HCT116 (cell line): ENCODE measurements at regions not wholly inside any gene's neighbourhood (a gene's known extent, or its start where the extent isn't known, plus 50 kb on each side); places are given as distances from the start of the nearest gene placed in this dataset.

Experiments
- ATAC-seq: fragments of 200-7000 bp; cut with Tn5 transposase; 2 replicates; pipeline ENCODE4 v1.9.1; 2020; ENCODE audit warnings: mild to moderate bottlenecking, moderate library complexity
- BruUV-seq: library from RNA; stranded (reverse); fragments of 400-500 nt; replicated peaks from 2 replicates; lab custom pipeline; 2021; lab: Mats Ljungman, UMichigan
- CTCF ChIA-PET: fragments of 300-600 bp; sonication (Branson Sonifier 250); formaldehyde crosslinking; loops from one replicate; lab custom pipeline; 2021; ENCODE audit warnings: antibody characterized with exemption; lab: Charles Lee
- POLR2A ChIA-PET: fragments of 300-600, 350-600 bp; sonication (Branson Sonifier 250); formaldehyde crosslinking; loops from one replicate; lab custom pipeline; 2021; ENCODE audit warnings: antibody characterized with exemption; lab: Charles Lee
- RAD21 ChIA-PET, 2 experiments: fragments of 300-600 bp; sonication (Branson Sonifier 250); formaldehyde crosslinking; loops; one replicate each; lab custom pipeline; 2023; ENCODE audit warnings: low total read pairs in 2 of 2; ENCODE audit not compliant: uncharacterized antibody in 2 of 2, unreplicated experiment in 2 of 2, low non-redundant PET in 1 of 2; lab: Charles Lee
- DNase-seq: peaks from one replicate; pipeline ENCODE4 v3.0.0-alpha.2; 2010; ENCODE audit warnings: low read depth, low spot score
- H2AFZ ChIP-seq: fragments of 200-600 bp; shearing (Covaris generic), sonication (generic); 2 replicates; pipeline ENCODE4 v1.6.1; 2017; ENCODE audit warnings: low read depth, mixed run types, mixed read lengths, antibody characterized with exemption, low read length; ENCODE audit not compliant: poor library complexity, severe bottlenecking
- H3K27ac ChIP-seq: 2 replicates; pipeline ENCODE4 v1.5.1; 2012; ENCODE audit warnings: low read depth, low read length
- H3K27me3 ChIP-seq: fragments of 200-600 bp; sonication (generic); 2 replicates; pipeline ENCODE4 v1.6.1; 2016; ENCODE audit warnings: mixed run types, low read length, mixed read lengths; ENCODE audit not compliant: insufficient read depth
- H3K36me3 ChIP-seq, 2 experiments: fragments of 200-500 bp in 1 of 2; fragments of 200-600 bp in 1 of 2; sonication (Bioruptor generic) in 1 of 2; sonication (generic) in 1 of 2; 2 replicates each; pipeline versions ENCODE4 v1.5.1 to v1.6.1; 2014 to 2016; ENCODE audit warnings: low read length in 2 of 2, inconsistent platforms in 1 of 2, mixed read lengths in 1 of 2, mixed run types in 1 of 2; ENCODE audit not compliant: insufficient read depth in 2 of 2, control insufficient read depth in 1 of 2
- H3K4me1 ChIP-seq, 2 experiments: fragments of 200-600 bp in 1 of 2; sonication (generic) in 1 of 2; 2 replicates each; pipeline versions ENCODE4 v1.5.1 to v1.6.1; 2012 to 2017; ENCODE audit warnings: low read length in 2 of 2, inconsistent platforms in 1 of 2, mild to moderate bottlenecking in 1 of 2, mixed read lengths in 1 of 2, mixed run types in 1 of 2, moderate library complexity in 1 of 2; ENCODE audit not compliant: insufficient read depth in 2 of 2, control insufficient read depth in 1 of 2
- H3K4me2 ChIP-seq: fragments of 200-600 bp; sonication (generic); 2 replicates; pipeline ENCODE4 v1.6.1; 2017; ENCODE audit warnings: mixed run types, low read length, mixed read lengths
- H3K4me3 ChIP-seq, 2 experiments: fragments of 200-600 bp in 1 of 2; sonication (generic) in 1 of 2; replicated peaks in 1 of 2; 2 replicates each; pipeline ENCODE4 v1.5.1; 2011 to 2016; ENCODE audit warnings: low read length in 2 of 2, control low read depth in 1 of 2, low read depth in 1 of 2, mild to moderate bottlenecking in 1 of 2, mixed read lengths in 1 of 2, mixed run types in 1 of 2
- H3K79me2 ChIP-seq: fragments of 200-600 bp; sonication (generic); 2 replicates; pipeline ENCODE4 v1.6.1; 2017; ENCODE audit warnings: mild to moderate bottlenecking, mixed run types, low read length, moderate library complexity, mixed read lengths; ENCODE audit not compliant: insufficient read depth
- H3K9ac ChIP-seq: fragments of 200-600 bp; sonication (generic); 2 replicates; pipeline ENCODE4 v1.6.1; 2016; ENCODE audit warnings: low read length, mixed read lengths
- H3K9me2 ChIP-seq: fragments of 200-600 bp; sonication (generic), shearing (Covaris generic); 2 replicates; pipeline ENCODE4 v1.6.1; 2017; ENCODE audit warnings: mixed run types, mild to moderate bottlenecking, moderate library complexity; ENCODE audit not compliant: insufficient read depth
- H3K9me3 ChIP-seq, 2 experiments: fragments of 200-500 bp in 1 of 2; fragments of 200-600 bp in 1 of 2; sonication (Bioruptor generic) in 1 of 2; sonication (generic) in 1 of 2; 2 replicates each; pipeline ENCODE4 v1.6.1; 2014 to 2017; ENCODE audit warnings: low read length in 2 of 2, mixed read lengths in 2 of 2, inconsistent platforms in 1 of 2, low read depth in 1 of 2, mild to moderate bottlenecking in 1 of 2, mixed run types in 1 of 2, moderate library complexity in 1 of 2; ENCODE audit not compliant: control insufficient read depth in 1 of 2, insufficient read depth in 1 of 2
- H4K20me1 ChIP-seq: fragments of 200-600 bp; sonication (generic), shearing (Covaris generic); 2 replicates; pipeline ENCODE4 v1.6.1; 2017; ENCODE audit warnings: mixed run types, mild to moderate bottlenecking, moderate library complexity; ENCODE audit not compliant: insufficient read depth
- ATF3 ChIP-seq: IDR thresholded peaks from 2 replicates; pipeline ENCODE4 v1.6.1; 2012
- CBX3 ChIP-seq: IDR thresholded peaks from 2 replicates; pipeline ENCODE4 v1.6.1; 2012; ENCODE audit warnings: low read depth
- CEBPB ChIP-seq: IDR thresholded peaks from 2 replicates; pipeline ENCODE4 v1.6.1; 2012; ENCODE audit warnings: low read depth
- CTCF ChIP-seq, 3 experiments: fragments of 200-600 bp in 1 of 3; sonication (generic) in 1 of 3; IDR thresholded peaks in 2 of 3; conservative IDR thresholded peaks in 1 of 3; 2 replicates each; pipeline ENCODE4 v1.5.1; 2012 to 2017; ENCODE audit warnings: low read depth in 2 of 3, low read length in 2 of 3, antibody characterized with exemption in 1 of 3, borderline replicate concordance in 1 of 3, control low read depth in 1 of 3, mild to moderate bottlenecking in 1 of 3, mixed read lengths in 1 of 3, mixed run types in 1 of 3, moderate library complexity in 1 of 3; ENCODE audit not compliant: insufficient read depth in 1 of 3
- ELF1 ChIP-seq: IDR thresholded peaks from 2 replicates; pipeline ENCODE4 v1.6.1; 2012; ENCODE audit warnings: low read depth, borderline replicate concordance
- EZH2phosphoT487 ChIP-seq: fragments of 200-600 bp; IDR thresholded peaks from 2 replicates; pipeline ENCODE4 v1.6.1; 2018; ENCODE audit warnings: antibody characterized with exemption, borderline replicate concordance
- FOSL1 ChIP-seq: IDR thresholded peaks from 2 replicates; pipeline ENCODE4 v1.6.1; 2012; ENCODE audit warnings: low read depth
- MAX ChIP-seq: IDR thresholded peaks from 2 replicates; pipeline ENCODE4 v1.6.1; 2012
- POLR2A ChIP-seq: IDR thresholded peaks from 2 replicates; pipeline ENCODE4 v1.7.0; 2011; ENCODE audit warnings: borderline replicate concordance; ENCODE audit not compliant: insufficient read depth, insufficient read length; ENCODE audit errors: extremely low read depth
- RAD21 ChIP-seq: IDR thresholded peaks from 2 replicates; pipeline ENCODE4 v1.6.1; 2012; ENCODE audit warnings: low read depth, mild to moderate bottlenecking
- SIN3A ChIP-seq: IDR thresholded peaks from 2 replicates; pipeline ENCODE4 v1.6.1; 2012; ENCODE audit warnings: low read depth
- SRF ChIP-seq: IDR thresholded peaks from 2 replicates; pipeline ENCODE4 v1.6.1; 2012; ENCODE audit warnings: low read depth
- YY1 ChIP-seq: IDR thresholded peaks from 2 replicates; pipeline ENCODE4 v1.6.1; 2011; ENCODE audit warnings: low read length, low read depth, moderate library complexity, mild to moderate bottlenecking; ENCODE audit not compliant: insufficient replicate concordance; ENCODE audit errors: extremely low read depth
- ZBTB33 ChIP-seq: IDR thresholded peaks from 2 replicates; pipeline ENCODE4 v1.6.1; 2011; ENCODE audit warnings: mild to moderate bottlenecking, low read length, moderate library complexity; ENCODE audit not compliant: insufficient replicate concordance; ENCODE audit errors: extremely low read depth
- ZNF274 ChIP-seq: fragments of 200-500 bp; sonication (Bioruptor generic); IDR thresholded peaks from 2 replicates; pipeline ENCODE4 v1.6.1; 2014; ENCODE audit warnings: mild to moderate bottlenecking, low read depth, low read length, inconsistent platforms
- intact Hi-C: fragments of 100-400 bp; cut with micrococcal nuclease; formaldehyde crosslinking; loops from 2 replicates; pipeline ENCODE4 v1.10.0; 2022

GRCh38 chr2:144041612-144042011 is 478.3 kb downstream of the ZEB2 start:
- no peak overlapping the region for H3K4me2 ChIP-seq
- ATAC-seq (no peak), DNase-seq (no peak)
- BruUV-seq, result no TSS peak
- H3K9me3 ChIP-seq, result no peaks in the 10 kb centered on the region
- POLR2A ChIA-PET, result no interaction called here
- CTCF ChIA-PET, result no interaction called here
- no peaks in the 10 kb centered on the region for H3K36me3 ChIP-seq
- H3K79me2 ChIP-seq, result no peaks in the 10 kb centered on the region
- no peaks in the 10 kb centered on the region for H4K20me1 ChIP-seq
- no peak overlapping the region for H2AFZ ChIP-seq
- H3K27me3 ChIP-seq, result no peaks in the 10 kb centered on the region
- RAD21 ChIA-PET, result no interaction called here
- no peaks in the 10 kb centered on the region for H3K9me2 ChIP-seq
- H3K9ac ChIP-seq, result no peak overlapping the region
- H3K27ac ChIP-seq, result no peak overlapping the region
- intact Hi-C loops, result no loop called here
- no peak overlapping the region for H3K4me3 ChIP-seq
- no peaks in the 10 kb centered on the region for H3K4me1 ChIP-seq
- no peak for TF ChIP-seq RAD21
- TF ChIP-seq EZH2phosphoT487, result no peak
- no peak for TF ChIP-seq SRF
- TF ChIP-seq ZBTB33, result no peak
- no peak for TF ChIP-seq CTCF (IDR thresholded peaks at IDR 0.05 in 2 of 3, conservative IDR thresholded peaks at IDR 0.05 in 1 of 3; ENCODE audit: borderline replicate concordance in 1 of 3, insufficient read depth in 1 of 3, low read depth in 2 of 3, low read length in 2 of 3)
- no peak for TF ChIP-seq ATF3
- TF ChIP-seq FOSL1, result no peak
- TF ChIP-seq CEBPB, result no peak
- TF ChIP-seq CBX3, result no peak
- TF ChIP-seq POLR2A, result no peak
- no peak for TF ChIP-seq SIN3A
- no peak for TF ChIP-seq MAX
- no peak for TF ChIP-seq ZNF274
- TF ChIP-seq YY1, result no peak
- TF ChIP-seq ELF1, result no peak
